Amygdala (tissue), 56 donors: ENCODE measurements at regions not wholly inside any gene's neighbourhood (a gene's known extent, or its start where the extent isn't known, plus 50 kb on each side); places are given as distances from the start of the nearest gene placed in this dataset.
A peak's percentile ranks its signal among the peaks of the same experiment; 100 is the strongest.

Experiments used
- DNase-seq, 56 donors: peaks; one replicate each; lab custom pipeline; 2025; lab: John Stamatoyannopoulos, UW

GRCh38 chr5:143732402-143732801, 79.6 kb upstream of the HMHB1 start:
- DNase-seq, result no peak

GRCh38 chr5:143730112-143730801, 81.7 kb upstream of the HMHB1 start:
- DNase-seq, result no peak

GRCh38 chr5:143729334-143729946, 82.5 kb upstream of the HMHB1 start:
- DNase-seq, result no peak

- DNase-seq, result no peak
Observed at GRCh38 chr5:143723159-143723558, 88.8 kb upstream of the HMHB1 start.

GRCh38 chr5:143721925-143722324, 90.0 kb upstream of the HMHB1 start:
- no peak for DNase-seq

- DNase-seq, result no peak
Observed at GRCh38 chr5:143720689-143721088, 91.3 kb upstream of the HMHB1 start.

GRCh38 chr5:143717400-143717799, 94.6 kb upstream of the HMHB1 start:
- no peak for DNase-seq

GRCh38 chr5:143716881-143717280, 95.1 kb upstream of the HMHB1 start:
- DNase-seq, result no peak

GRCh38 chr5:143715616-143716015, 96.3 kb upstream of the HMHB1 start:
- DNase-seq, result no peak

GRCh38 chr5:143714629-143715028, 97.3 kb upstream of the HMHB1 start:
- DNase-seq, result peak in 1 of 56 donors; percentile 1

- no peak for DNase-seq
Observed at GRCh38 chr5:143713047-143714003, 98.6 kb upstream of the HMHB1 start.

- DNase-seq, result no peak
Observed at GRCh38 chr5:143708672-143709071, 103.3 kb upstream of the HMHB1 start.

GRCh38 chr5:143707806-143708205, 104.2 kb upstream of the HMHB1 start:
- no peak for DNase-seq

GRCh38 chr5:143705381-143705780, 106.6 kb upstream of the HMHB1 start:
- DNase-seq, result no peak

GRCh38 chr5:143703659-143704058, 108.3 kb upstream of the HMHB1 start:
- DNase-seq, result no peak

GRCh38 chr5:143701493-143701892, 110.5 kb upstream of the HMHB1 start:
- no peak for DNase-seq

GRCh38 chr5:143700994-143701393, 111.0 kb upstream of the HMHB1 start:
- DNase-seq, result no peak

GRCh38 chr5:143699121-143699520, 112.8 kb upstream of the HMHB1 start:
- no peak for DNase-seq

- no peak for DNase-seq
Observed at GRCh38 chr5:143698574-143698973, 113.4 kb upstream of the HMHB1 start.

GRCh38 chr5:143696921-143697320, 115.0 kb upstream of the HMHB1 start:
- DNase-seq, result no peak

- no peak for DNase-seq
Observed at GRCh38 chr5:143695941-143696340, 116.0 kb upstream of the HMHB1 start.
